ENCODE measurements at regions not wholly inside any gene's neighbourhood (a gene's known extent, or its start where the extent isn't known, plus 50 kb on each side); places are given as distances from the start of the nearest gene placed in this dataset.

GRCh38 chr4:116849620-116850019 lies 235.8 kb downstream of the TRAM1L1 start:
- intact Hi-C loops (cut with DNase I; ENCODE audit: low total_unique reads) (no loop called here), in situ Hi-C loops (cut with MboI; ENCODE audit: low pct_ligation_motif_present in 1 of 4, low pct_unique_long_range_greater_than_20kb in 1 of 4, low sequenced_read_pairs in 3 of 4) (no loop called here)
- TF ChIP-seq POLR2A (IDR thresholded peaks at IDR 0.05) (no peak), CTCF (IDR thresholded peaks at IDR 0.05) (no peak), POLR2AphosphoS5 (IDR thresholded peaks at IDR 0.05) (no peak), EP300 (IDR thresholded peaks at IDR 0.05; ENCODE audit: low read depth) (no peak)
- H3K4me3 ChIP-seq: no peak overlapping the region
- no peak overlapping the region for H3K27ac ChIP-seq
- H3K9me3 ChIP-seq: no peaks in the 10 kb centered on the region
- no peak for DNase-seq
- no peaks in the 10 kb centered on the region for H3K27me3 ChIP-seq
- H3K36me3 ChIP-seq: no peaks in the 10 kb centered on the region
- H3K4me1 ChIP-seq: no peaks in the 10 kb centered on the region

GRCh38 chr4:116847616-116848015 lies 237.8 kb downstream of the TRAM1L1 start:
- Histone ChIP-seq H3K4me1 (no peaks in the 10 kb centered on the region), H3K27ac (no peak overlapping the region), H3K27me3 (no peaks in the 10 kb centered on the region), H3K4me3 (no peak overlapping the region), H3K36me3 (no peaks in the 10 kb centered on the region), H3K9me3 (no peaks in the 10 kb centered on the region)
- 61 to 76% methylated on average over 2 of the region's 2 CpGs for WGBS, 2 donors (ENCODE audit: low coverage in 1 of 2)
- DNase-seq: no peak
- TF ChIP-seq POLR2A (IDR thresholded peaks at IDR 0.05) (no peak), CTCF (IDR thresholded peaks at IDR 0.05) (no peak), EP300 (IDR thresholded peaks at IDR 0.05; ENCODE audit: low read depth) (no peak), POLR2AphosphoS5 (IDR thresholded peaks at IDR 0.05) (no peak)
- in situ Hi-C loops (cut with MboI; ENCODE audit: low pct_ligation_motif_present in 1 of 4, low pct_unique_long_range_greater_than_20kb in 1 of 4, low sequenced_read_pairs in 3 of 4): no loop called here
- intact Hi-C loops (cut with DNase I; ENCODE audit: low total_unique reads): no loop called here

GRCh38 chr4:116839826-116840225 lies 245.6 kb downstream of the TRAM1L1 start:
- no peak for DNase-seq
- Histone ChIP-seq H3K4me3 (no peak overlapping the region), H3K27ac (no peak overlapping the region), H3K9me3 (no peaks in the 10 kb centered on the region), H3K27me3 (no peaks in the 10 kb centered on the region), H3K4me1 (no peaks in the 10 kb centered on the region), H3K36me3 (no peaks in the 10 kb centered on the region)
- in situ Hi-C loops (cut with MboI; ENCODE audit: low pct_ligation_motif_present in 1 of 4, low pct_unique_long_range_greater_than_20kb in 1 of 4, low sequenced_read_pairs in 3 of 4) (no loop called here), intact Hi-C loops (cut with DNase I; ENCODE audit: low total_unique reads) (no loop called here)
- WGBS, 2 donors (ENCODE audit: low coverage in 1 of 2): 60 to 78% methylated on average over 4 to 5 of the region's 5 CpGs
- TF ChIP-seq EP300 (IDR thresholded peaks at IDR 0.05; ENCODE audit: low read depth) (no peak), POLR2AphosphoS5 (IDR thresholded peaks at IDR 0.05) (no peak), POLR2A (IDR thresholded peaks at IDR 0.05) (no peak), CTCF (IDR thresholded peaks at IDR 0.05) (no peak)

- Histone ChIP-seq H3K27ac (no peak overlapping the region), H3K9me3 (no peaks in the 10 kb centered on the region), H3K4me1 (no peaks in the 10 kb centered on the region), H3K4me3 (no peak overlapping the region), H3K36me3 (no peaks in the 10 kb centered on the region), H3K27me3 (no peaks in the 10 kb centered on the region)
- 66 to 68% methylated on average over 4 of the region's 4 CpGs for WGBS, 2 donors (ENCODE audit: low coverage in 1 of 2)
- intact Hi-C loops (cut with DNase I; ENCODE audit: low total_unique reads): no loop called here
- in situ Hi-C loops (cut with MboI; ENCODE audit: low pct_ligation_motif_present in 1 of 4, low pct_unique_long_range_greater_than_20kb in 1 of 4, low sequenced_read_pairs in 3 of 4): no loop called here
- no peak for DNase-seq
- TF ChIP-seq POLR2AphosphoS5 (IDR thresholded peaks at IDR 0.05) (no peak), CTCF (IDR thresholded peaks at IDR 0.05) (no peak), POLR2A (IDR thresholded peaks at IDR 0.05) (no peak), EP300 (IDR thresholded peaks at IDR 0.05; ENCODE audit: low read depth) (no peak)
Observed at GRCh38 chr4:116838609-116839008, 246.8 kb downstream of the TRAM1L1 start.

Data from transverse colon (tissue), 4 donors.